Suprapubic skin (tissue), 4 donors: ENCODE measurements at regions not wholly inside any gene's neighbourhood (a gene's known extent, or its start where the extent isn't known, plus 50 kb on each side); places are given as distances from the start of the nearest gene placed in this dataset.

Experiments used
- EP300 ChIP-seq: sonication (generic); formaldehyde crosslinking; IDR thresholded peaks from one replicate; pipeline ENCODE4 v1.6.1; 2017; ENCODE audit warnings: antibody characterized with exemption
- POLR2AphosphoS5 ChIP-seq, 3 donors: sonication (generic); formaldehyde crosslinking; IDR thresholded peaks; one replicate each; pipeline ENCODE4 v1.6.1; 2017; ENCODE audit warnings: antibody characterized with exemption in 3 of 3
- TF ChIP-seq, protein P1 (sequence below), 2 donors: fragments of 200-600 bp in 1 of 2; fragments of 450-650 bp in 1 of 2; sonication (generic) in 1 of 2; IDR thresholded peaks; one replicate each; pipeline ENCODE4 v1.5.1; 2016 to 2019; ENCODE audit warnings: antibody characterized with exemption in 2 of 2, mild to moderate bottlenecking in 1 of 2, moderate library complexity in 1 of 2

- TF ChIP-seq, protein P1, sequence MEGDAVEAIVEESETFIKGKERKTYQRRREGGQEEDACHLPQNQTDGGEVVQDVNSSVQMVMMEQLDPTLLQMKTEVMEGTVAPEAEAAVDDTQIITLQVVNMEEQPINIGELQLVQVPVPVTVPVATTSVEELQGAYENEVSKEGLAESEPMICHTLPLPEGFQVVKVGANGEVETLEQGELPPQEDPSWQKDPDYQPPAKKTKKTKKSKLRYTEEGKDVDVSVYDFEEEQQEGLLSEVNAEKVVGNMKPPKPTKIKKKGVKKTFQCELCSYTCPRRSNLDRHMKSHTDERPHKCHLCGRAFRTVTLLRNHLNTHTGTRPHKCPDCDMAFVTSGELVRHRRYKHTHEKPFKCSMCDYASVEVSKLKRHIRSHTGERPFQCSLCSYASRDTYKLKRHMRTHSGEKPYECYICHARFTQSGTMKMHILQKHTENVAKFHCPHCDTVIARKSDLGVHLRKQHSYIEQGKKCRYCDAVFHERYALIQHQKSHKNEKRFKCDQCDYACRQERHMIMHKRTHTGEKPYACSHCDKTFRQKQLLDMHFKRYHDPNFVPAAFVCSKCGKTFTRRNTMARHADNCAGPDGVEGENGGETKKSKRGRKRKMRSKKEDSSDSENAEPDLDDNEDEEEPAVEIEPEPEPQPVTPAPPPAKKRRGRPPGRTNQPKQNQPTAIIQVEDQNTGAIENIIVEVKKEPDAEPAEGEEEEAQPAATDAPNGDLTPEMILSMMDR (IDR thresholded peaks at IDR 0.05), result no peak
- TF ChIP-seq EP300 (no peak), POLR2AphosphoS5 (IDR thresholded peaks at IDR 0.05) (no peak)
Observed at GRCh38 chr4:66123190-66123589, 452.9 kb upstream of the EPHA5 start.
